ENCODE measurements at regions not wholly inside any gene's neighbourhood (a gene's known extent, or its start where the extent isn't known, plus 50 kb on each side); places are given as distances from the start of the nearest gene placed in this dataset.
A peak's percentile ranks its signal among the peaks of the same experiment; 100 is the strongest.

GRCh38 chr12:31875609-31875964 is 83.6 kb upstream of the RESF1 start:
- no peak for TF ChIP-seq CTCF (IDR thresholded peaks at IDR 0.05)
- TF ChIP-seq EZH2phosphoT487 (IDR thresholded peaks at IDR 0.05): no peak
- no peak for TF ChIP-seq EZH2 (IDR thresholded peaks at IDR 0.05)
- H3K36me3 Mint-ChIP-seq: no peaks in the 10 kb centered on the region

GRCh38 chr12:31874961-31875608 is 84.1 kb upstream of the RESF1 start:
- H3K4me2 ChIP-seq: no peak overlapping the region
- Mint-ChIP-seq H3K4me1 (peaks cover 5% of the 10 kb centered on the region), H3K27ac (no peak overlapping the region), H3K36me3 (no peaks in the 10 kb centered on the region), H3K9me3 (peaks cover 15% of the 10 kb centered on the region), H3K4me3 (no peak overlapping the region), H3K27me3 (ENCODE audit: insufficient read depth, low read depth) (peaks cover 15% of the 10 kb centered on the region)
- H3K4me1 ChIP-seq: no peaks in the 10 kb centered on the region
- no peaks in the 10 kb centered on the region for H3K36me3 ChIP-seq
- no peak for TF ChIP-seq EZH2 (IDR thresholded peaks at IDR 0.05)
- no peak for TF ChIP-seq CTCF (IDR thresholded peaks at IDR 0.05)
- no peak for TF ChIP-seq EZH2phosphoT487 (IDR thresholded peaks at IDR 0.05)
- H3K27ac ChIP-seq: no peak overlapping the region
- H3F3A ChIP-seq (ENCODE audit: low read depth): no peaks in the 10 kb centered on the region
- no peaks in the 10 kb centered on the region for H3K27me3 ChIP-seq
- H3K9me3 ChIP-seq (ENCODE audit: low read depth): no peaks in the 10 kb centered on the region
- peak overlapping the region; percentile 57 for H2AFZ ChIP-seq (replicated peaks)
- H4K20me1 ChIP-seq (ENCODE audit: low read depth): no peaks in the 10 kb centered on the region
- H3K9ac ChIP-seq: no peak overlapping the region
- H3K79me2 ChIP-seq (ENCODE audit: low read depth): no peaks in the 10 kb centered on the region
- DNase-seq (ENCODE audit: low spot score): no peak
- no peak overlapping the region for H3K4me3 ChIP-seq

More at GRCh38 chr12:31875609-31875964, 83.6 kb upstream of the RESF1 start:
- Histone ChIP-seq H3K4me3 (no peak overlapping the region), H3K4me1 (no peaks in the 10 kb centered on the region), H3K9me3 (ENCODE audit: low read depth) (no peaks in the 10 kb centered on the region), H2AFZ (replicated peaks) (no peak overlapping the region), H4K20me1 (ENCODE audit: low read depth) (no peaks in the 10 kb centered on the region), H3K9ac (no peak overlapping the region), H3F3A (ENCODE audit: low read depth) (no peaks in the 10 kb centered on the region), H3K27me3 (no peaks in the 10 kb centered on the region), H3K79me2 (ENCODE audit: low read depth) (no peaks in the 10 kb centered on the region), H3K27ac (no peak overlapping the region), H3K4me2 (no peak overlapping the region), H3K36me3 (no peaks in the 10 kb centered on the region)
- no peak for DNase-seq (ENCODE audit: low spot score)
- Mint-ChIP-seq H3K9me3 (peaks cover 14% of the 10 kb centered on the region), H3K27me3 (ENCODE audit: insufficient read depth, low read depth) (peaks cover 16% of the 10 kb centered on the region), H3K27ac (no peak overlapping the region), H3K4me1 (peaks cover 5% of the 10 kb centered on the region), H3K4me3 (no peak overlapping the region)

GRCh38 chr12:31872831-31873604 is 86.2 kb upstream of the RESF1 start:
- peaks cover 9% of the 10 kb centered on the region for H3K27me3 Mint-ChIP-seq (ENCODE audit: insufficient read depth, low read depth)
- Histone ChIP-seq H4K20me1 (ENCODE audit: low read depth) (no peaks in the 10 kb centered on the region), H3K9ac (no peak overlapping the region), H3K27ac (no peak overlapping the region), H3K4me2 (no peak overlapping the region), H3K79me2 (ENCODE audit: low read depth) (no peaks in the 10 kb centered on the region), H3K9me3 (ENCODE audit: low read depth) (no peaks in the 10 kb centered on the region), H3F3A (ENCODE audit: low read depth) (no peaks in the 10 kb centered on the region), H3K36me3 (no peaks in the 10 kb centered on the region), H3K4me1 (no peaks in the 10 kb centered on the region), H3K4me3 (no peak overlapping the region), H2AFZ (replicated peaks) (no peak overlapping the region), H3K27me3 (no peaks in the 10 kb centered on the region)
- DNase-seq (ENCODE audit: low spot score): no peak
- H3K9me3 Mint-ChIP-seq: peaks cover 15% of the 10 kb centered on the region
- no peak overlapping the region for H3K4me3 Mint-ChIP-seq
- TF ChIP-seq EZH2phosphoT487 (IDR thresholded peaks at IDR 0.05): no peak
- no peak for TF ChIP-seq EZH2 (IDR thresholded peaks at IDR 0.05)
- TF ChIP-seq CTCF (IDR thresholded peaks at IDR 0.05): no peak
- H3K27ac Mint-ChIP-seq: no peak overlapping the region
- H3K4me1 Mint-ChIP-seq: peaks cover 5% of the 10 kb centered on the region
- H3K36me3 Mint-ChIP-seq: no peaks in the 10 kb centered on the region

All from neural progenitor cell (in vitro differentiated cells).